Fibroblast of lung (primary cell): ENCODE measurements at regions not wholly inside any gene's neighbourhood (a gene's known extent, or its start where the extent isn't known, plus 50 kb on each side); places are given as distances from the start of the nearest gene placed in this dataset.
A peak's percentile ranks its signal among the peaks of the same experiment; 100 is the strongest.

Experiments
- DNase-seq, 2 donors: peaks; one replicate each; pipeline versions ENCODE4 v3.0.0 to v3.0.0-alpha.2; 2010; ENCODE audit warnings: low read depth in 2 of 2
- H2AFZ ChIP-seq: 2 replicates; pipeline ENCODE4 v1.5.1; 2012; ENCODE audit warnings: low read length, control low read depth, inconsistent platforms
- H3K27ac ChIP-seq: 2 replicates; pipeline ENCODE4 v1.5.1; 2011; ENCODE audit warnings: low read length, control low read depth; ENCODE audit not compliant: insufficient read depth
- H3K27me3 ChIP-seq: 2 replicates; pipeline ENCODE4 v1.5.1; 2011; ENCODE audit warnings: mild to moderate bottlenecking, low read length; ENCODE audit not compliant: control insufficient read depth, insufficient read depth
- H3K36me3 ChIP-seq: 2 replicates; pipeline ENCODE4 v1.5.1; 2011; ENCODE audit warnings: low read length; ENCODE audit not compliant: control insufficient read depth, insufficient read depth
- H3K4me1 ChIP-seq: 2 replicates; pipeline ENCODE4 v1.5.1; 2011; ENCODE audit warnings: low read length; ENCODE audit not compliant: control insufficient read depth, insufficient read depth; ENCODE audit errors: extremely low read depth
- H3K4me2 ChIP-seq: 2 replicates; pipeline ENCODE4 v1.5.1; 2011; ENCODE audit warnings: low read length, control low read depth; ENCODE audit not compliant: insufficient read depth; ENCODE audit errors: extremely low read depth
- H3K4me3 ChIP-seq, 4 experiments: fragments of 200-600 bp in 1 of 4; sonication (generic) in 1 of 4; replicated peaks in 1 of 4; 2 replicates each; pipeline ENCODE4 v1.5.1; 2011 to 2016; ENCODE audit warnings: low read length in 4 of 4, low read depth in 3 of 4, mild to moderate bottlenecking in 3 of 4, control low read depth in 2 of 4, inconsistent platforms in 1 of 4, mixed read lengths in 1 of 4; ENCODE audit not compliant: insufficient read depth in 1 of 4; ENCODE audit errors: control extremely low read depth in 1 of 4
- H3K79me2 ChIP-seq: 2 replicates; pipeline ENCODE4 v1.5.1; 2012; ENCODE audit warnings: mild to moderate bottlenecking, low read length, inconsistent platforms; ENCODE audit not compliant: control insufficient read depth, insufficient read depth
- H3K9ac ChIP-seq: 2 replicates; pipeline ENCODE4 v1.5.1; 2011; ENCODE audit warnings: mild to moderate bottlenecking, low read length, control low read depth; ENCODE audit not compliant: insufficient read depth
- H3K9me3 ChIP-seq: 2 replicates; pipeline ENCODE4 v1.5.1; 2012; ENCODE audit warnings: low read depth, low read length; ENCODE audit not compliant: control insufficient read depth, insufficient read depth
- H4K20me1 ChIP-seq: 2 replicates; pipeline ENCODE4 v1.5.1; 2011; ENCODE audit warnings: low read length; ENCODE audit not compliant: control insufficient read depth, insufficient read depth; ENCODE audit errors: extremely low read depth
- EZH2 ChIP-seq: IDR thresholded peaks from 2 replicates; pipeline ENCODE4 v1.5.1; 2012; ENCODE audit warnings: low read length, control low read depth, mild to moderate bottlenecking; ENCODE audit errors: missing control alignments
- TF ChIP-seq, protein P1 (sequence below), 2 donors: IDR thresholded peaks in 1 of 2; conservative IDR thresholded peaks in 1 of 2; 1 replicate in 1 of 2; 2 replicates in 1 of 2; pipeline ENCODE4 v1.5.1; 2011 to 2012; ENCODE audit warnings: low read length in 2 of 2, control low read depth in 1 of 2, inconsistent platforms in 1 of 2, low read depth in 1 of 2, mild to moderate bottlenecking in 1 of 2

- peak; percentile 89 to 90 for DNase-seq
- Histone ChIP-seq H3K9ac (peak overlapping the region; percentile 14), H3K27ac (peak overlapping the region; percentile 89)
These were observed 249.7 kb upstream of the OSR1 start for GRCh38 chr2:19607931-19608771.

GRCh38 chr2:19607400-19607799, 249.0 kb upstream of the OSR1 start:
- H2AFZ ChIP-seq: no peak overlapping the region
- H3K4me1 ChIP-seq: peaks cover 27% of the 10 kb centered on the region
- no peak overlapping the region for H3K9ac ChIP-seq
- no peaks in the 10 kb centered on the region for H3K36me3 ChIP-seq
- H3K4me3 ChIP-seq: no peak overlapping the region
- peak in 1 of 2 donors; percentile 67 for DNase-seq
- H3K27me3 ChIP-seq: no peaks in the 10 kb centered on the region
- peak overlapping the region; percentile 89 for H3K27ac ChIP-seq
- H4K20me1 ChIP-seq: no peaks in the 10 kb centered on the region
- TF ChIP-seq, protein P1, sequence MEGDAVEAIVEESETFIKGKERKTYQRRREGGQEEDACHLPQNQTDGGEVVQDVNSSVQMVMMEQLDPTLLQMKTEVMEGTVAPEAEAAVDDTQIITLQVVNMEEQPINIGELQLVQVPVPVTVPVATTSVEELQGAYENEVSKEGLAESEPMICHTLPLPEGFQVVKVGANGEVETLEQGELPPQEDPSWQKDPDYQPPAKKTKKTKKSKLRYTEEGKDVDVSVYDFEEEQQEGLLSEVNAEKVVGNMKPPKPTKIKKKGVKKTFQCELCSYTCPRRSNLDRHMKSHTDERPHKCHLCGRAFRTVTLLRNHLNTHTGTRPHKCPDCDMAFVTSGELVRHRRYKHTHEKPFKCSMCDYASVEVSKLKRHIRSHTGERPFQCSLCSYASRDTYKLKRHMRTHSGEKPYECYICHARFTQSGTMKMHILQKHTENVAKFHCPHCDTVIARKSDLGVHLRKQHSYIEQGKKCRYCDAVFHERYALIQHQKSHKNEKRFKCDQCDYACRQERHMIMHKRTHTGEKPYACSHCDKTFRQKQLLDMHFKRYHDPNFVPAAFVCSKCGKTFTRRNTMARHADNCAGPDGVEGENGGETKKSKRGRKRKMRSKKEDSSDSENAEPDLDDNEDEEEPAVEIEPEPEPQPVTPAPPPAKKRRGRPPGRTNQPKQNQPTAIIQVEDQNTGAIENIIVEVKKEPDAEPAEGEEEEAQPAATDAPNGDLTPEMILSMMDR (conservative IDR thresholded peaks at IDR 0.05 in 1 of 2, IDR thresholded peaks at IDR 0.05 in 1 of 2; ENCODE audit: low read depth in 1 of 2, low read length in 2 of 2): no peak
- no peak for TF ChIP-seq EZH2
- H3K4me2 ChIP-seq: peak overlapping the region; percentile 61
- no peaks in the 10 kb centered on the region for H3K79me2 ChIP-seq
- no peaks in the 10 kb centered on the region for H3K9me3 ChIP-seq

More at GRCh38 chr2:19607931-19608771, 249.7 kb upstream of the OSR1 start:
- TF ChIP-seq, protein P1 (conservative IDR thresholded peaks at IDR 0.05 in 1 of 2, IDR thresholded peaks at IDR 0.05 in 1 of 2; ENCODE audit: low read depth in 1 of 2, low read length in 2 of 2): no peak
- no peak for TF ChIP-seq EZH2
- Histone ChIP-seq H4K20me1 (no peaks in the 10 kb centered on the region), H3K27me3 (no peaks in the 10 kb centered on the region), H3K4me2 (peak overlapping the region; percentile 61), H3K4me3 (peak overlapping the region in 1 of 4 experiments; percentile 19), H2AFZ (no peak overlapping the region), H3K79me2 (no peaks in the 10 kb centered on the region), H3K36me3 (no peaks in the 10 kb centered on the region), H3K4me1 (peaks cover 27% of the 10 kb centered on the region), H3K9me3 (no peaks in the 10 kb centered on the region)

DNA sequence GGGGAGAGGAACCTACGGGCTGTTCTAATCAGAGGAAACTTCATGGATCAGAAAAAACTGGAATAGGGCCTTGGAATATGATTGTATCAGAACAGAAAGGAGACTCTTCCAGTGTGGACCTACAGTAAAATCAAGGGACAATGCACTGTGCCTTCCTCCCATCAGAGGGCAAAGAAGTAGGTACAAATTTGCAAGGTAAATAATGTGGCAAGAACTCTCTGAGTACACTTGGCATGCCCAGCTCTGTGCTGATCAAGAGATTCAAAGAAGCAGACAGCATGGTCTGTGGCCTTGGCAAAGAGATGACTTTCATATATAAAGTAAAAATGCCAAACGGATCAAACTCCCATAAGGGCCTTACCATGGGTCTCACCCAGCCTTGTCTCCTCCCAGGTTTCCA, 242.6 kb upstream of the OSR1 start:
- H3K79me2 ChIP-seq: no peaks in the 10 kb centered on the region
- H3K9me3 ChIP-seq: no peaks in the 10 kb centered on the region
- H4K20me1 ChIP-seq: no peaks in the 10 kb centered on the region
- no peaks in the 10 kb centered on the region for H3K36me3 ChIP-seq
- H2AFZ ChIP-seq: no peak overlapping the region
- no peaks in the 10 kb centered on the region for H3K4me1 ChIP-seq
- H3K4me2 ChIP-seq: no peak overlapping the region
- DNase-seq: no peak
- TF ChIP-seq EZH2: no peak
- TF ChIP-seq, protein P1 (conservative IDR thresholded peaks at IDR 0.05 in 1 of 2, IDR thresholded peaks at IDR 0.05 in 1 of 2; ENCODE audit: low read depth in 1 of 2, low read length in 2 of 2): no peak
- no peak overlapping the region for H3K4me3 ChIP-seq
- H3K9ac ChIP-seq: no peak overlapping the region
- no peak overlapping the region for H3K27ac ChIP-seq
- no peaks in the 10 kb centered on the region for H3K27me3 ChIP-seq
